ENCODE measurements at regions not wholly inside any gene's neighbourhood (a gene's known extent, or its start where the extent isn't known, plus 50 kb on each side); places are given as distances from the start of the nearest gene placed in this dataset.

GRCh38 chr5:93327605-93328004, 253.4 kb downstream of the NR2F1-AS1 start:
- no peak for DNase-seq (ENCODE audit: insufficient read length, low spot score, missing footprints)
- H2AFZ ChIP-seq (ENCODE audit: low read length), result no peak overlapping the region
- no peaks in the 10 kb centered on the region for H3K79me2 ChIP-seq (ENCODE audit: insufficient read depth, low read length)
- H3K4me2 ChIP-seq (ENCODE audit: insufficient read depth, low read length), result no peak overlapping the region
- TF ChIP-seq CTCF (IDR thresholded peaks at IDR 0.05; ENCODE audit: extremely low read depth, low read depth, low read length), result no peak
- no peak overlapping the region for H3K4me3 ChIP-seq (ENCODE audit: insufficient read depth, low read length)
- no peaks in the 10 kb centered on the region for H3K27me3 ChIP-seq (ENCODE audit: insufficient read depth, low read length)
- no peaks in the 10 kb centered on the region for H3K36me3 ChIP-seq (ENCODE audit: insufficient read depth, low read length)
- H4K20me1 ChIP-seq (ENCODE audit: insufficient read depth, low read length), result no peaks in the 10 kb centered on the region
- no peaks in the 10 kb centered on the region for H3K9me3 ChIP-seq (ENCODE audit: low read depth, low read length)
- no peak overlapping the region for H3K27ac ChIP-seq (ENCODE audit: low read depth, low read length)
- H3K4me1 ChIP-seq (ENCODE audit: insufficient read depth, low read length), result no peaks in the 10 kb centered on the region

DNA sequence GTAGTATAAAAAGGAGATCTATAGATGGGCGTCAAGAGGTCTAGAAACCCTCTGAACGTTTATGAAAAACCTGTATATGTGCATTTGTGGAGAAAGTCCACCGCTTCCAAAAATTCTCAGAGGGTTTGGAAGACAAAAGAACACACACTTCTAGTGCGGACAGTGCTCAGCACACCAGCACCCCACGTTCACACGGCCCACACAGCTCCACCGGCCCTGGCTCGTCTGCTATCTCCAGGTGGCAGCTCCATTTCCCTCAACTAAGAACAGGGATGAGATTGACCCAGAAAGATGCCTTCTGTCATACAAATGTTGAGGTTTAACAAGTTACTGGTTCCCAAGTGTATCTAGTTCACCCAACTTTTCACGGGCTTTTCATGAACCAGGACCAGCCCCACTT, 255.1 kb downstream of the NR2F1-AS1 start:
- H3K9me3 ChIP-seq (ENCODE audit: low read depth, low read length), result no peaks in the 10 kb centered on the region
- no peak overlapping the region for H3K4me3 ChIP-seq (ENCODE audit: insufficient read depth, low read length)
- H3K27ac ChIP-seq (ENCODE audit: low read depth, low read length), result no peak overlapping the region
- no peaks in the 10 kb centered on the region for H3K36me3 ChIP-seq (ENCODE audit: insufficient read depth, low read length)
- H4K20me1 ChIP-seq (ENCODE audit: insufficient read depth, low read length), result no peaks in the 10 kb centered on the region
- DNase-seq (ENCODE audit: insufficient read length, low spot score, missing footprints), result no peak
- no peaks in the 10 kb centered on the region for H3K79me2 ChIP-seq (ENCODE audit: insufficient read depth, low read length)
- no peak overlapping the region for H2AFZ ChIP-seq (ENCODE audit: low read length)
- H3K4me1 ChIP-seq (ENCODE audit: insufficient read depth, low read length), result no peaks in the 10 kb centered on the region
- no peak overlapping the region for H3K4me2 ChIP-seq (ENCODE audit: insufficient read depth, low read length)
- no peak for TF ChIP-seq CTCF (IDR thresholded peaks at IDR 0.05; ENCODE audit: extremely low read depth, low read depth, low read length)
- H3K27me3 ChIP-seq (ENCODE audit: insufficient read depth, low read length), result no peaks in the 10 kb centered on the region

DNA sequence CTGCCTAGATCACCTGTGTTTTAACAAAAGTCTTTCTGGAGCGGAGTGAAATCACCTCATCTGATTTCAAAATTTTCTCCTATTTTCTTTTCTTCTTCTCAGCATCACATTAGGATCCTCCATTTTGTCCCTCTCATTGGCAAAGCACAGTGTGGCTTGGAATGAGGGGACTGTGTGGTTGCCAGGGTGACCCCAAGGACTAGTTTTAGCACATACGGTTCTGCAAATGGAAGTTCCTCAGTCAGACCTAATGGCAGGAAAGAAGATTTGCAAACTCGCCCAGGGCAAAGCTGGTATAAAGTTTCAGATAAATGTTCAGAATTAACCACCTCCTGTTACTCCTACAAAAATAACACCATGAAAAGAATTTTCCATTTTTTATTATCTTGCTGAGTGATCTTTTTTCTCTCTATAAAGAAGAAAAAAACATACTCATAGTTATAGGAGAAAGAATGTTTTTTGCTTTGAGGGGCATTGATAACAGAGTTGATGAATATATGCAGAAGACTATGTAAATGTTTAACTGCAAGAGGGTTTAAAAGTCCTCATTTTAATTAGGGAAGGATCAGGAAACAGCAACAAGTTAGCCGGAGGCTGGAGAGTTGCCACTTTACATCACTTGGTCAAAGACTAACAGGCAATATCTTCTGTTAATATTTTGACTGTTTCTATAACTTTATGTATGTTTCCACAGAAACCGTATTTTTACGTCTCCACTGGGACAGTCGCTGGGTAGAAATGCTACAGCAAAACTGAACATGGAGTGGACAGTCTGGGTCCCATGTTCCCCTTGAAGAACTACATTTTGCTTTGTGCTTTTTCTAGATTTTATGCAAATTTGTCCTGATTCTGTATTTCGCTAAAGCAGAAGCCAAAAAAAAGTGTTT, 257.8 kb downstream of the NR2F1-AS1 start:
- no peaks in the 10 kb centered on the region for H4K20me1 ChIP-seq (ENCODE audit: insufficient read depth, low read length)
- TF ChIP-seq CTCF (IDR thresholded peaks at IDR 0.05; ENCODE audit: extremely low read depth, low read depth, low read length), result no peak
- no peaks in the 10 kb centered on the region for H3K9me3 ChIP-seq (ENCODE audit: low read depth, low read length)
- H3K36me3 ChIP-seq (ENCODE audit: insufficient read depth, low read length), result no peaks in the 10 kb centered on the region
- no peak overlapping the region for H3K27ac ChIP-seq (ENCODE audit: low read depth, low read length)
- no peaks in the 10 kb centered on the region for H3K4me1 ChIP-seq (ENCODE audit: insufficient read depth, low read length)
- no peaks in the 10 kb centered on the region for H3K79me2 ChIP-seq (ENCODE audit: insufficient read depth, low read length)
- H3K4me2 ChIP-seq (ENCODE audit: insufficient read depth, low read length), result no peak overlapping the region
- H3K27me3 ChIP-seq (ENCODE audit: insufficient read depth, low read length), result no peaks in the 10 kb centered on the region
- H2AFZ ChIP-seq (ENCODE audit: low read length), result peak overlapping the region; percentile 65
- H3K4me3 ChIP-seq (ENCODE audit: insufficient read depth, low read length), result no peak overlapping the region
- no peak for DNase-seq (ENCODE audit: insufficient read length, low spot score, missing footprints)

DNA sequence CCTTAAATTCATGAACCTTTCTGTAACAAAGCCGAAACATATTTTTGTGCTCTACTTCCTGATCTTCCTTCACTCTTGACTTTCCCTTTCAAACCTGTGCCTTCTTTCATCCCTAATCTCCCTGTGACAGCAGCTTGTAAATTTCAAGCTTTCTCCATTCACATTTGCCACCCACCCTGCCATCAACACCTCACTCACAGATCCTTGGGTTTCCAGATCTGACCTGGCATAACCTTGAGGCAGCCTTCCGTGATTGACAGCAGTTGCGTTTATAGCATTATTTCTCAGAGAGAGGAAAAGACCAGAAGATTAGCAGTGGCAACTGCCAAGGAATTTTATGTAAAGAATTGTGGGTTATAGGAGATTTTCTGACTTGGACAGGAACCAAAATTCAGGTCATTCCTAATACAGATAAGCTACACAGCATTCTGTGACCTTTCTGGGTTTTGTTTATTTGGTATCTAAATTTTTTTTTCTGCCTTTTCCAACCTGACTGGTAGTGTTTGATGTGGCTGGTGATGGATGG, 260.0 kb downstream of the NR2F1-AS1 start:
- Histone ChIP-seq H3K79me2 (ENCODE audit: insufficient read depth, low read length) (no peaks in the 10 kb centered on the region), H3K9me3 (ENCODE audit: low read depth, low read length) (no peaks in the 10 kb centered on the region), H2AFZ (ENCODE audit: low read length) (peak overlapping the region; percentile 12), H3K27ac (ENCODE audit: low read depth, low read length) (no peak overlapping the region), H3K4me2 (ENCODE audit: insufficient read depth, low read length) (no peak overlapping the region), H3K27me3 (ENCODE audit: insufficient read depth, low read length) (no peaks in the 10 kb centered on the region), H4K20me1 (ENCODE audit: insufficient read depth, low read length) (no peaks in the 10 kb centered on the region), H3K36me3 (ENCODE audit: insufficient read depth, low read length) (no peaks in the 10 kb centered on the region), H3K4me1 (ENCODE audit: insufficient read depth, low read length) (no peaks in the 10 kb centered on the region), H3K4me3 (ENCODE audit: insufficient read depth, low read length) (no peak overlapping the region)
- no peak for DNase-seq (ENCODE audit: insufficient read length, low spot score, missing footprints)
- no peak for TF ChIP-seq CTCF (IDR thresholded peaks at IDR 0.05; ENCODE audit: extremely low read depth, low read depth, low read length)
